A549 (cell line): ENCODE measurements at regions not wholly inside any gene's neighbourhood (a gene's known extent, or its start where the extent isn't known, plus 50 kb on each side); places are given as distances from the start of the nearest gene placed in this dataset.
A peak's percentile ranks its signal among the peaks of the same experiment; 100 is the strongest.

Experiments used
- ATAC-seq, 2 experiments: fragments of 200-7000 bp in 1 of 2; fragments of >200 bp in 1 of 2; cut with Nextera tagmentation in 1 of 2; cut with Tn5 transposase in 1 of 2; 3 replicates each; pipeline versions ENCODE4 v1.8.0 to v1.9.1; 2018 to 2020; ENCODE audit warnings: mild to moderate bottlenecking in 1 of 2, moderate library complexity in 1 of 2
- CTCF ChIA-PET: fragments of 300-600 bp; sonication (Branson Sonifier 250); formaldehyde crosslinking; extraction: SDS; loops from one replicate; lab custom pipeline; 2021; ENCODE audit warnings: antibody characterized with exemption, inconsistent platforms; lab: Yijun Ruan, JAX
- POLR2A ChIA-PET: fragments of 350-600 bp; formaldehyde crosslinking; extraction: SDS; loops from one replicate; lab custom pipeline; 2021; ENCODE audit warnings: antibody characterized with exemption, inconsistent platforms; lab: Yijun Ruan, JAX
- DNase-seq, 2 experiments: peaks; one replicate each; pipeline versions ENCODE4 v3.0.0 to v3.0.0-alpha.2; 2011 to 2016; ENCODE audit warnings: low read depth in 1 of 2, low spot score in 1 of 2
- FAIRE-seq: peaks from 2 replicates; lab custom pipeline; 2011; peaks lifted over from hg19 to GRCh38; lab: Jason Lieb, UNC
- H3K27ac ChIP-seq, 2 experiments: fragments of >200 bp; sonication (Bioruptor Twin); formaldehyde crosslinking; 3 replicates each; pipeline ENCODE4 v1.5.1; 2016 to 2017
- H3K4me1 ChIP-seq: fragments of >200 bp; sonication (Bioruptor Twin); formaldehyde crosslinking; 3 replicates; pipeline ENCODE4 v1.6.1; 2016
- H3K4me2 ChIP-seq: fragments of >200 bp; sonication (Bioruptor Twin); formaldehyde crosslinking; 3 replicates; pipeline ENCODE4 v1.6.1; 2016
- H3K4me3 ChIP-seq: fragments of >200 bp; sonication (Bioruptor Twin); formaldehyde crosslinking; 3 replicates; pipeline ENCODE4 v1.5.1; 2016
- H3K9me3 ChIP-seq: fragments of >200 bp; sonication (Bioruptor Twin); formaldehyde crosslinking; 3 replicates; pipeline ENCODE4 v1.6.1; 2016
- CHD2 ChIP-seq: fragments of 150-350 bp; IDR thresholded peaks from 2 replicates; pipeline ENCODE4 v1.6.1; 2014; ENCODE audit warnings: low read length; ENCODE audit not compliant: partially characterized antibody
- EP300 ChIP-seq, 2 experiments: fragments of >200 bp; sonication (Bioruptor Twin); formaldehyde crosslinking; IDR thresholded peaks; 2 replicates in 1 of 2; 3 replicates in 1 of 2; pipeline ENCODE4 v1.6.1; 2016 to 2017
- HDAC2 ChIP-seq: fragments of 200-600 bp; sonication (generic); IDR thresholded peaks from 2 replicates; pipeline ENCODE4 v1.6.1; 2016
- HOXA7 ChIP-seq: fragments of 250-450 bp; sonication (Bioruptor Pico); IDR thresholded peaks from 2 replicates; pipeline ENCODE4 v1.5.0; 2020; ENCODE audit warnings: mild to moderate bottlenecking, moderate library complexity
- HOXB13 ChIP-seq: fragments of 250-450 bp; sonication (Bioruptor Pico); IDR thresholded peaks from 2 replicates; pipeline ENCODE4 v1.5.0; 2020; ENCODE audit warnings: low read depth, mild to moderate bottlenecking, moderate library complexity
- HOXB5 ChIP-seq: fragments of 250-450 bp; sonication (Bioruptor Pico); IDR thresholded peaks from 2 replicates; pipeline ENCODE4 v1.5.0; 2020; ENCODE audit warnings: mild to moderate bottlenecking, moderate library complexity
- JUN ChIP-seq, 2 experiments: fragments of >200 bp; sonication (Bioruptor Twin); formaldehyde crosslinking; IDR thresholded peaks; 2 replicates in 1 of 2; 3 replicates in 1 of 2; pipeline ENCODE4 v1.6.1; 2016 to 2017
- MAFK ChIP-seq: fragments of 450-650 bp; IDR thresholded peaks from 2 replicates; pipeline ENCODE4 v1.6.1; 2014; ENCODE audit not compliant: partially characterized antibody
- MAZ ChIP-seq: fragments of 150-350 bp; IDR thresholded peaks from 2 replicates; pipeline ENCODE4 v1.6.1; 2014; ENCODE audit warnings: antibody characterized with exemption, low read depth, low read length, borderline replicate concordance
- NPAS2 ChIP-seq: fragments of 250-450 bp; sonication (Bioruptor Pico); IDR thresholded peaks from 2 replicates; pipeline ENCODE4 v1.8.0; 2022; ENCODE audit warnings: mild to moderate bottlenecking, moderate library complexity, borderline replicate concordance
- NR3C1 ChIP-seq: fragments of >200 bp; sonication (Bioruptor Twin); formaldehyde crosslinking; IDR thresholded peaks from 3 replicates; pipeline ENCODE4 v1.6.1; 2017
- RAD21 ChIP-seq, 2 experiments: fragments of >200 bp in 1 of 2; sonication (Bioruptor Twin) in 1 of 2; formaldehyde crosslinking in 1 of 2; IDR thresholded peaks in 1 of 2; conservative IDR thresholded peaks in 1 of 2; 2 replicates in 1 of 2; 3 replicates in 1 of 2; pipeline ENCODE4 v1.6.1; 2012 to 2018; ENCODE audit warnings: inconsistent platforms in 1 of 2
- RCOR1 ChIP-seq: fragments of 150-350 bp; IDR thresholded peaks from 2 replicates; pipeline ENCODE4 v1.6.1; 2014; ENCODE audit warnings: antibody characterized with exemption, low read length, low read depth
- RFX5 ChIP-seq: fragments of 450-650 bp; IDR thresholded peaks from 2 replicates; pipeline ENCODE4 v1.7.1; 2014; ENCODE audit warnings: antibody characterized with exemption, mild to moderate bottlenecking, moderate library complexity
- RNF2 ChIP-seq: fragments of 200-600 bp; sonication (generic); IDR thresholded peaks from 2 replicates; pipeline ENCODE4 v1.6.1; 2016; ENCODE audit warnings: low read depth, mild to moderate bottlenecking, antibody characterized with exemption, moderate library complexity, borderline replicate concordance
- USF2 ChIP-seq: fragments of 450-650 bp; IDR thresholded peaks from 2 replicates; pipeline ENCODE4 v1.6.1; 2014; ENCODE audit warnings: antibody characterized with exemption
- ZC3H11A ChIP-seq: fragments of 450-650 bp; IDR thresholded peaks from 2 replicates; pipeline ENCODE4 v1.6.1; 2014; ENCODE audit warnings: antibody characterized with exemption, mild to moderate bottlenecking
- ZNF302 ChIP-seq: fragments of 250-450 bp; sonication (Bioruptor Pico); IDR thresholded peaks from 2 replicates; pipeline ENCODE4 v1.9.0; 2021; ENCODE audit warnings: inconsistent platforms, mild to moderate bottlenecking, moderate library complexity
- WGBS: methylation state at CpG from one replicate; pipeline ENCODE4 v1.1.6; 2017; ENCODE audit errors: missing lambda C conversion rate; 5-methylcytosine and 5-hydroxymethylcytosine counted together
- TF ChIP-seq, protein P1 (sequence below): fragments of 250-450 bp; sonication (Bioruptor Pico); IDR thresholded peaks from 2 replicates; pipeline ENCODE4 v1.5.0; 2020; ENCODE audit warnings: low read depth, mild to moderate bottlenecking, moderate library complexity
- TF ChIP-seq, protein P2 (sequence below): fragments of >200 bp; sonication (Bioruptor Twin); formaldehyde crosslinking; IDR thresholded peaks from 3 replicates; pipeline ENCODE4 v1.5.1; 2016

GRCh38 chr9:108759835-108760234 lies 96.0 kb downstream of the ACTL7B start:
- Histone ChIP-seq H3K4me2 (no peak overlapping the region), H3K27ac (no peak overlapping the region), H3K4me3 (no peak overlapping the region), H3K9me3 (no peaks in the 10 kb centered on the region), H3K4me1 (no peaks in the 10 kb centered on the region)
- POLR2A ChIA-PET = no interaction called here
- ATAC-seq (no peak), DNase-seq (no peak), FAIRE-seq (no peak)
- 56% methylated on average over 2 of the region's 2 CpGs for WGBS
- TF ChIP-seq, protein P1, sequence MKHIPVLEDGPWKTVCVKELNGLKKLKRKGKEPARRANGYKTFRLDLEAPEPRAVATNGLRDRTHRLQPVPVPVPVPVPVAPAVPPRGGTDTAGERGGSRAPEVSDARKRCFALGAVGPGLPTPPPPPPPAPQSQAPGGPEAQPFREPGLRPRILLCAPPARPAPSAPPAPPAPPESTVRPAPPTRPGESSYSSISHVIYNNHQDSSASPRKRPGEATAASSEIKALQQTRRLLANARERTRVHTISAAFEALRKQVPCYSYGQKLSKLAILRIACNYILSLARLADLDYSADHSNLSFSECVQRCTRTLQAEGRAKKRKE = no peak
- TF ChIP-seq NR3C1 (no peak), HDAC2 (no peak), ZC3H11A (no peak), CHD2 (no peak), RNF2 (no peak), MAZ (no peak), RCOR1 (no peak), EP300 (IDR thresholded peaks at IDR 0.05) (no peak), HOXB5 (CRISPR knock-in tag) (no peak), HOXB13 (no peak), MAFK (no peak)
- CTCF ChIA-PET = interaction anchor here (0.9 to 5.8 kb wide), 7 partner anchors 12 to 1294 kb away, joined by 3 to 50 read pairs (median 19); no protein-coding TSS in a partner anchor

- H3K9me3 ChIP-seq = no peaks in the 10 kb centered on the region
- H3K4me2 ChIP-seq = no peak overlapping the region
- no peak overlapping the region for H3K4me3 ChIP-seq
- no peak for DNase-seq
- TF ChIP-seq, protein P1 = no peak
- TF ChIP-seq JUN (IDR thresholded peaks at IDR 0.05) (no peak), ZNF302 (CRISPR knock-in tag) (no peak), RFX5 (no peak), NR3C1 (no peak), RCOR1 (no peak), HOXA7 (CRISPR knock-in tag) (no peak), USF2 (no peak), NPAS2 (CRISPR knock-in tag) (no peak)
- ATAC-seq = no peak
- WGBS = 56% methylated on average over 3 of the region's 3 CpGs
- no peaks in the 10 kb centered on the region for H3K4me1 ChIP-seq
- no peak overlapping the region for H3K27ac ChIP-seq
- ChIA-PET CTCF (interaction anchor here (0.9 to 5.8 kb wide), 7 partner anchors 11 to 1337 kb away, joined by 3 to 50 read pairs (median 8); no protein-coding TSS in a partner anchor), POLR2A (no interaction called here)
- no peak for FAIRE-seq
These were observed 96.4 kb downstream of the ACTL7B start for GRCh38 chr9:108759399-108759798.

DNA sequence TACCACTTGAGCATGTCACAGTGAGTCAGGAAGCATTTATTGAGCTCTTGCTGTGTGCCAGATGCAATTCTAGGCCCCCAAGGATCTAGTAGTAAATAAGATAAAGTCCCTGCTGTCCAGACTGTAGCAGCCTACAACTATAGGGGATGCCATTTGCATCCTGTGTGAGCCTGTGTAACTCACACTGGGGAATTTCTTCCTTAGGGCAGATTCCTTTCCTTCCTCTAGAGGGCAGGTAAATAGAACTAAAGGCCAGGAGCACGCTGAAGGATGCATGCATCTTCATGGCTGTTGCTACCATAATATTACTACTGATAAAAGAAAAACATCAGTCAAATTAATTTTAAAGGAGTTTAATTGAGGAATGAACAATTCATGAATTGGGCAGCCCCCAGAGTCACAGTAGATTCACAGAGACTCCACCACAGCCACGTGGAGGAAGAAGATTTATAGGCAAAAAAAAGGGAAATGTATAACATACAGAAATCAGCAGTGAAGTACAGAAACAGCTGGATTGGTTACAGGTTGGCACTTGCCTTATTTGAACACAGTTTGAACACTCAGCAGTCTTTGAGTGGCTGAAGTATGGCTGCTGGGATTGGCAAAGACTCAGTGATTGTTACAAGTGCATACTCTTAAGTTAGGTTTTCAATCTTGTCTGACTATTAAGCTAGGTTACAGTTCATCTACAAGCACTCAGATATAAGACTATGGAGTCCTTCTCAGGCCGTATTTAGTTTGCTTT lies 98.9 kb downstream of the ACTL7B start:
- peak in 1 of 2 experiments; percentile 22 for DNase-seq
- no peak overlapping the region for H3K4me2 ChIP-seq
- H3K9me3 ChIP-seq = no peaks in the 10 kb centered on the region
- no peaks in the 10 kb centered on the region for H3K4me1 ChIP-seq
- ATAC-seq = peak; percentile 76 to 83
- TF ChIP-seq RAD21 (conservative IDR thresholded peaks at IDR 0.05 in 1 of 2, IDR thresholded peaks at IDR 0.05 in 1 of 2) (peak in 1 of 2 experiments; percentile 20; a peak in 1 of 5 replicates), NR3C1 (no peak)
- TF ChIP-seq, protein P2, sequence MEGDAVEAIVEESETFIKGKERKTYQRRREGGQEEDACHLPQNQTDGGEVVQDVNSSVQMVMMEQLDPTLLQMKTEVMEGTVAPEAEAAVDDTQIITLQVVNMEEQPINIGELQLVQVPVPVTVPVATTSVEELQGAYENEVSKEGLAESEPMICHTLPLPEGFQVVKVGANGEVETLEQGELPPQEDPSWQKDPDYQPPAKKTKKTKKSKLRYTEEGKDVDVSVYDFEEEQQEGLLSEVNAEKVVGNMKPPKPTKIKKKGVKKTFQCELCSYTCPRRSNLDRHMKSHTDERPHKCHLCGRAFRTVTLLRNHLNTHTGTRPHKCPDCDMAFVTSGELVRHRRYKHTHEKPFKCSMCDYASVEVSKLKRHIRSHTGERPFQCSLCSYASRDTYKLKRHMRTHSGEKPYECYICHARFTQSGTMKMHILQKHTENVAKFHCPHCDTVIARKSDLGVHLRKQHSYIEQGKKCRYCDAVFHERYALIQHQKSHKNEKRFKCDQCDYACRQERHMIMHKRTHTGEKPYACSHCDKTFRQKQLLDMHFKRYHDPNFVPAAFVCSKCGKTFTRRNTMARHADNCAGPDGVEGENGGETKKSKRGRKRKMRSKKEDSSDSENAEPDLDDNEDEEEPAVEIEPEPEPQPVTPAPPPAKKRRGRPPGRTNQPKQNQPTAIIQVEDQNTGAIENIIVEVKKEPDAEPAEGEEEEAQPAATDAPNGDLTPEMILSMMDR = peak; percentile 33; the same call in 2 of the 3 replicates
- TF ChIP-seq, all 56 proteins: peak for 2
- Histone ChIP-seq H3K4me3 (no peak overlapping the region), H3K27ac (no peak overlapping the region)
- POLR2A ChIA-PET = no interaction called here
- WGBS = 5% methylated on average over 3 of the region's 3 CpGs
- no peak for FAIRE-seq
- CTCF ChIA-PET = interaction anchor here (0.6 to 2.5 kb wide), 14 partner anchors 8 to 1292 kb away, joined by 3 to 8 read pairs (median 4); no protein-coding TSS in a partner anchor
